ENCODE measurements at regions not wholly inside any gene's neighbourhood (a gene's known extent, or its start where the extent isn't known, plus 50 kb on each side); places are given as distances from the start of the nearest gene placed in this dataset.
A peak's percentile ranks its signal among the peaks of the same experiment; 100 is the strongest.

DNA sequence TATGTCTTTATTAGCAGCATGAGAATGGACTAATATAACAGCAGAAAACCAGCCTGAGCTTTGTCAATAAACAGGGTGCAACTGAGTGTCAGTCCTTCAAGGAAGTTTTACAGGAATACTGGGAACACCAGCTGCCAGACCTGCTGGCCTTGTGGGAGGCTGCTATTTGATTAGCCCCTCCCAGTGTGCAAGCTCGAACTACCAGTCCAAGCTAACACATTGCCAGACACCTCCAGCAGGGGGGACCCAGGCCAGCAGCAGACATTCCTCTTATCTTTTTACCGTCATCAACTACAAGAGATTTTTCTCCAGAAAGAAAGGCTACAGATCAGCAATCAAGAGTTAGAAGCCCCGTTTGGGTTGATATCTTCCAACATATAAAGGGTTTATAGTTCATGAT, 942.8 kb upstream of the TENM4 start:
- POLR2A ChIA-PET, result no interaction called here
- ATAC-seq, result peak; percentile 34; the same call in 1 of the 3 replicates
- WGBS (ENCODE audit: insufficient coverage, insufficient replicate concordance, low lambda C conversion rate, missing lambda C conversion rate), result 18% methylated on average over 3 of the region's 3 CpGs
- Histone ChIP-seq H3K27me3 (replicated peaks in 1 of 2; ENCODE audit: control insufficient read depth in 2 of 2, insufficient read depth in 2 of 2, low read length in 1 of 2) (no peaks in the 10 kb centered on the region), H2AFZ (ENCODE audit: control insufficient read depth, low read depth, low read length) (no peak overlapping the region), H3K4me3 (no peak overlapping the region), H3K27ac (ENCODE audit: control insufficient read depth, insufficient read depth) (no peak overlapping the region), H3K4me1 (ENCODE audit: control insufficient read depth, insufficient read depth, low read length) (no peaks in the 10 kb centered on the region), H3K36me3 (ENCODE audit: control insufficient read depth in 2 of 2, insufficient read depth in 2 of 2, low read length in 1 of 2) (no peaks in the 10 kb centered on the region), H3K9ac (ENCODE audit: control insufficient read depth, insufficient read depth, low read length) (no peak overlapping the region), H3K79me2 (ENCODE audit: control insufficient read depth, insufficient read depth, low read length) (no peaks in the 10 kb centered on the region), H3K9me3 (replicated peaks; ENCODE audit: control insufficient read depth, insufficient read depth, low read length) (no peaks in the 10 kb centered on the region), H3K4me2 (ENCODE audit: control insufficient read depth, insufficient read depth) (no peak overlapping the region), H4K20me1 (ENCODE audit: control insufficient read depth, insufficient read depth) (no peaks in the 10 kb centered on the region)
- DNase-seq (ENCODE audit: low read depth, low spot score), result no peak
- TF ChIP-seq, protein P1, sequence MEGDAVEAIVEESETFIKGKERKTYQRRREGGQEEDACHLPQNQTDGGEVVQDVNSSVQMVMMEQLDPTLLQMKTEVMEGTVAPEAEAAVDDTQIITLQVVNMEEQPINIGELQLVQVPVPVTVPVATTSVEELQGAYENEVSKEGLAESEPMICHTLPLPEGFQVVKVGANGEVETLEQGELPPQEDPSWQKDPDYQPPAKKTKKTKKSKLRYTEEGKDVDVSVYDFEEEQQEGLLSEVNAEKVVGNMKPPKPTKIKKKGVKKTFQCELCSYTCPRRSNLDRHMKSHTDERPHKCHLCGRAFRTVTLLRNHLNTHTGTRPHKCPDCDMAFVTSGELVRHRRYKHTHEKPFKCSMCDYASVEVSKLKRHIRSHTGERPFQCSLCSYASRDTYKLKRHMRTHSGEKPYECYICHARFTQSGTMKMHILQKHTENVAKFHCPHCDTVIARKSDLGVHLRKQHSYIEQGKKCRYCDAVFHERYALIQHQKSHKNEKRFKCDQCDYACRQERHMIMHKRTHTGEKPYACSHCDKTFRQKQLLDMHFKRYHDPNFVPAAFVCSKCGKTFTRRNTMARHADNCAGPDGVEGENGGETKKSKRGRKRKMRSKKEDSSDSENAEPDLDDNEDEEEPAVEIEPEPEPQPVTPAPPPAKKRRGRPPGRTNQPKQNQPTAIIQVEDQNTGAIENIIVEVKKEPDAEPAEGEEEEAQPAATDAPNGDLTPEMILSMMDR (IDR thresholded peaks at IDR 0.05 in 2 of 3, conservative IDR thresholded peaks at IDR 0.05 in 1 of 3; ENCODE audit: control insufficient read depth in 2 of 3, extremely low read depth in 1 of 3, insufficient read depth in 1 of 3, low read depth in 3 of 3, low read length in 3 of 3), result 0 out of 6 replicates have a peak, but pooled peaks of 1 of the 3 experiments have one; percentile 7
- TF ChIP-seq RELA (IDR thresholded peaks at IDR 0.05; ENCODE audit: borderline replicate concordance, partially characterized antibody), result no peak
- SMC1A ChIA-PET (ENCODE audit: uncharacterized antibody, unreplicated experiment), result no interaction called here
- in situ Hi-C loops (cut with MboI) (no loop called here), intact Hi-C loops (cut with micrococcal nuclease; ENCODE audit: unreplicated experiment) (no loop called here)
- RAD21 ChIA-PET (ENCODE audit: unreplicated experiment), result interaction anchor here (0.7 kb wide), 1 partner anchor 672 kb away, joined by 6 read pairs; no protein-coding TSS in a partner anchor
- no peak for FAIRE-seq
- no TSS peak for BruUV-seq (replicated peaks)
- CTCF ChIA-PET, result no interaction called here

DNA sequence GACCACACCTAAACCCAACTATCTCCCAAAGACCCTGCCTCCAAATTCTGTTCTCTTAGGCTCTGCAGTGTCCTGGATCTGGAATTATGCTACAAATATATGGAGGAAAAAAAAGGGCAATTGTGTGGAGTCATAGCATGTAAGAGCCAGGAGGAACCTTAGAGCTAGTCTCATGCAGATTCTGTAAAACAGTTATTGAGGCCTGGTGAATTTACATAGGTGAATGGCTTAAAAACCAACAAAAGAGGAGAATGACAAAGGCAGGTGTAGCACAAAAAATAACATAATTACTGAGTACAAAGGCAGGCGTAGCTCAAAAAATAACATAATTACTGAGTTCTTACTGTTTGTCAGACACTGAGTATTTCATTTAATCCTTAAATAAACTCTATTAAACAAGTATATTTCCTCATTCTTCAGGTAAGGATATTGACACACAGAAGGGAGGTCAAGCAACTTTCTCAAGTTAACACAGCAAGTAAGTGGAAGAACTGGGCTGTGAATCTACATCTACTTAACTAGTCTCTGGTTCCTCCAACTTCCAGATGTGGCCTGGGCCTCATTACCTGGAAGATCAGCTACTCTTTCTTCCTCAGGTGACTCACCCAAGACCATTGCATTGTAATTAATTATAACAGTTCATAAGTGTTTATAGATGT, 938.9 kb upstream of the TENM4 start:
- no peak for DNase-seq (ENCODE audit: low read depth, low spot score)
- ChIA-PET CTCF (no interaction called here), SMC1A (ENCODE audit: uncharacterized antibody, unreplicated experiment) (no interaction called here), POLR2A (no interaction called here), RAD21 (ENCODE audit: unreplicated experiment) (no interaction called here)
- no peaks in the 10 kb centered on the region for H4K20me1 ChIP-seq (ENCODE audit: control insufficient read depth, insufficient read depth)
- ATAC-seq, result no peak
- no peak for FAIRE-seq
- no peak for TF ChIP-seq ZSCAN29 (IDR thresholded peaks at IDR 0.05)
- TF ChIP-seq MYB (IDR thresholded peaks at IDR 0.05; ENCODE audit: borderline replicate concordance, low read depth, low read length), result no peak
- TF ChIP-seq NFIC (IDR thresholded peaks at IDR 0.05; ENCODE audit: low read depth, low read length), result no peak
- no peaks in the 10 kb centered on the region for H3K9me3 ChIP-seq (replicated peaks; ENCODE audit: control insufficient read depth, insufficient read depth, low read length)
- H3K4me1 ChIP-seq (ENCODE audit: control insufficient read depth, insufficient read depth, low read length), result no peaks in the 10 kb centered on the region
- H3K36me3 ChIP-seq (ENCODE audit: control insufficient read depth in 2 of 2, insufficient read depth in 2 of 2, low read length in 1 of 2), result no peaks in the 10 kb centered on the region
- no peak overlapping the region for H3K9ac ChIP-seq (ENCODE audit: control insufficient read depth, insufficient read depth, low read length)
- no peaks in the 10 kb centered on the region; a peak in 1 of 4 replicates for H3K27me3 ChIP-seq (replicated peaks in 1 of 2; ENCODE audit: control insufficient read depth in 2 of 2, insufficient read depth in 2 of 2, low read length in 1 of 2)
- H3K4me2 ChIP-seq (ENCODE audit: control insufficient read depth, insufficient read depth), result no peak overlapping the region
- in situ Hi-C loops (cut with MboI), result no loop called here
- 5% methylated on average over 1 of the region's 1 CpG for WGBS (ENCODE audit: insufficient coverage, insufficient replicate concordance, low lambda C conversion rate, missing lambda C conversion rate)
- no peak overlapping the region for H3K27ac ChIP-seq (ENCODE audit: control insufficient read depth, insufficient read depth)
- no peaks in the 10 kb centered on the region for H3K79me2 ChIP-seq (ENCODE audit: control insufficient read depth, insufficient read depth, low read length)
- intact Hi-C loops (cut with micrococcal nuclease; ENCODE audit: unreplicated experiment), result no loop called here
- BruUV-seq (replicated peaks), result no TSS peak
- no peak overlapping the region for H3K4me3 ChIP-seq
- no peak overlapping the region for H2AFZ ChIP-seq (ENCODE audit: control insufficient read depth, low read depth, low read length)
